Lower lobe of right lung (tissue), 2 donors: ENCODE measurements at regions not wholly inside any gene's neighbourhood (a gene's known extent, or its start where the extent isn't known, plus 50 kb on each side); places are given as distances from the start of the nearest gene placed in this dataset.

Source experiments
- ATAC-seq, 2 donors: fragments of 200-7000 bp; cut with Tn5 transposase; one replicate each; pipeline ENCODE4 v1.9.1; 2020 to 2022; ENCODE audit warnings: mild to moderate bottlenecking in 2 of 2, moderate library complexity in 2 of 2
- DNase-seq: peaks from one replicate; pipeline ENCODE4 v3.0.0-alpha.2; 2020
- H3K27ac ChIP-seq: fragments of 200-600 bp; one replicate; pipeline ENCODE4 v1.8.0; 2022
- H3K27me3 ChIP-seq: fragments of 200-600 bp; one replicate; pipeline ENCODE4 v1.8.0; 2022; ENCODE audit warnings: low read depth
- H3K36me3 ChIP-seq: fragments of 200-600 bp; one replicate; pipeline ENCODE4 v1.8.0; 2022; ENCODE audit warnings: mild to moderate bottlenecking
- H3K4me1 ChIP-seq: fragments of 200-600 bp; one replicate; pipeline ENCODE4 v1.8.0; 2022
- H3K4me3 ChIP-seq: fragments of 200-600 bp; one replicate; pipeline ENCODE4 v1.8.0; 2022; ENCODE audit warnings: mild to moderate bottlenecking
- H3K9me3 ChIP-seq: fragments of 200-600 bp; one replicate; pipeline ENCODE4 v1.8.0; 2022
- CTCF ChIP-seq: fragments of 200-600 bp; IDR thresholded peaks from one replicate; pipeline ENCODE4 v1.8.0; 2022; ENCODE audit warnings: antibody characterized with exemption, mild to moderate bottlenecking
- intact Hi-C: fragments of 100-400 bp; cut with DNase I; formaldehyde crosslinking; loops from one replicate; pipeline ENCODE4 v1.11.0; 2022
- donor health status: DM: no; HTN: yes; CAD: no; lungs with severe emphysema.

GRCh38 chr21:19508442-19508841 is 1104.9 kb upstream of the TMPRSS15 start:
- no peak overlapping the region for H3K4me3 ChIP-seq
- no peak for DNase-seq
- intact Hi-C loops = no loop called here
- H3K9me3 ChIP-seq = no peaks in the 10 kb centered on the region
- H3K36me3 ChIP-seq = no peaks in the 10 kb centered on the region
- no peak overlapping the region for H3K27ac ChIP-seq
- no peaks in the 10 kb centered on the region for H3K4me1 ChIP-seq
- no peaks in the 10 kb centered on the region for H3K27me3 ChIP-seq
- no peak for ATAC-seq
- TF ChIP-seq CTCF = no peak

GRCh38 chr21:19508844-19509243 is 1105.3 kb upstream of the TMPRSS15 start:
- no peak overlapping the region for H3K27ac ChIP-seq
- H3K9me3 ChIP-seq = no peaks in the 10 kb centered on the region
- H3K27me3 ChIP-seq = no peaks in the 10 kb centered on the region
- no peak overlapping the region for H3K4me3 ChIP-seq
- no peak for TF ChIP-seq CTCF
- intact Hi-C loops = no loop called here
- DNase-seq (no peak), ATAC-seq (no peak)
- H3K4me1 ChIP-seq = no peaks in the 10 kb centered on the region
- H3K36me3 ChIP-seq = no peaks in the 10 kb centered on the region

GRCh38 chr21:19510057-19510456 is 1106.5 kb upstream of the TMPRSS15 start:
- no peak for DNase-seq
- no peak overlapping the region for H3K27ac ChIP-seq
- intact Hi-C loops = no loop called here
- no peaks in the 10 kb centered on the region for H3K27me3 ChIP-seq
- H3K9me3 ChIP-seq = no peaks in the 10 kb centered on the region
- no peaks in the 10 kb centered on the region for H3K36me3 ChIP-seq
- no peak for ATAC-seq
- no peak overlapping the region for H3K4me3 ChIP-seq
- TF ChIP-seq CTCF = no peak
- no peaks in the 10 kb centered on the region for H3K4me1 ChIP-seq

GRCh38 chr21:19510653-19511052 is 1107.1 kb upstream of the TMPRSS15 start:
- H3K27me3 ChIP-seq = no peaks in the 10 kb centered on the region
- no peak for DNase-seq
- no peak overlapping the region for H3K27ac ChIP-seq
- no peaks in the 10 kb centered on the region for H3K36me3 ChIP-seq
- no peak for ATAC-seq
- no peak for TF ChIP-seq CTCF
- peaks cover 5% of the 10 kb centered on the region for H3K9me3 ChIP-seq
- no peak overlapping the region for H3K4me3 ChIP-seq
- intact Hi-C loops = no loop called here
- no peaks in the 10 kb centered on the region for H3K4me1 ChIP-seq

GRCh38 chr21:19522381-19522780 is 1118.8 kb upstream of the TMPRSS15 start:
- no peak overlapping the region for H3K27ac ChIP-seq
- H3K9me3 ChIP-seq = no peaks in the 10 kb centered on the region
- no peak for TF ChIP-seq CTCF
- H3K4me1 ChIP-seq = no peaks in the 10 kb centered on the region
- ATAC-seq (no peak), DNase-seq (no peak)
- H3K36me3 ChIP-seq = no peaks in the 10 kb centered on the region
- intact Hi-C loops = no loop called here
- H3K27me3 ChIP-seq = no peaks in the 10 kb centered on the region
- H3K4me3 ChIP-seq = no peak overlapping the region

- no peaks in the 10 kb centered on the region for H3K36me3 ChIP-seq
- no peak for DNase-seq
- intact Hi-C loops = no loop called here
- H3K4me3 ChIP-seq = no peak overlapping the region
- H3K27me3 ChIP-seq = no peaks in the 10 kb centered on the region
- TF ChIP-seq CTCF = no peak
- no peaks in the 10 kb centered on the region for H3K9me3 ChIP-seq
- ATAC-seq = no peak
- no peaks in the 10 kb centered on the region for H3K4me1 ChIP-seq
- H3K27ac ChIP-seq = no peak overlapping the region
Measured at GRCh38 chr21:19523061-19523460, 1119.5 kb upstream of the TMPRSS15 start.
